B cell (primary cell): ENCODE measurements at regions not wholly inside any gene's neighbourhood (a gene's known extent, or its start where the extent isn't known, plus 50 kb on each side); places are given as distances from the start of the nearest gene placed in this dataset.

Experiments used
- CTCF ChIP-seq: fragments of 200-600 bp; IDR thresholded peaks from one replicate; pipeline ENCODE4 v1.8.0; 2022; ENCODE audit warnings: antibody characterized with exemption, mild to moderate bottlenecking
- EZH2 ChIP-seq: IDR thresholded peaks from 2 replicates; pipeline ENCODE4 v1.6.1; 2012; ENCODE audit warnings: borderline replicate concordance, low read depth, mild to moderate bottlenecking, moderate library complexity, low read length; ENCODE audit not compliant: insufficient read depth, poor library complexity, severe bottlenecking

GRCh38 chr2:77720115-77720514, 197.9 kb upstream of the LRRTM4 start:
- TF ChIP-seq CTCF (no peak), EZH2 (no peak)
